GM23338 (cell line): ENCODE measurements at regions not wholly inside any gene's neighbourhood (a gene's known extent, or its start where the extent isn't known, plus 50 kb on each side); places are given as distances from the start of the nearest gene placed in this dataset.

Source experiments
- ATAC-seq: fragments of 200-7000 bp; cut with Tn5 transposase; 3 replicates; pipeline ENCODE4 v1.9.1; 2020
- DNase-seq: peaks from one replicate; pipeline ENCODE4 v3.0.0-alpha.2; 2015; ENCODE audit warnings: low spot score
- H2AFZ ChIP-seq: fragments of 200-600 bp; sonication (generic); 2 replicates; pipeline ENCODE4 v1.8.0; 2016; ENCODE audit warnings: antibody characterized with exemption, mild to moderate bottlenecking, moderate library complexity
- H3F3A ChIP-seq: fragments of 200-600 bp; sonication (generic); replicated peaks from 2 replicates; pipeline ENCODE4 v1.8.0; 2017; ENCODE audit warnings: antibody characterized with exemption, mixed run types, low read depth
- H3K27ac ChIP-seq: fragments of 200-600 bp; sonication (generic); 2 replicates; pipeline ENCODE4 v1.6.1; 2016; ENCODE audit warnings: low read depth
- H3K27me3 ChIP-seq: fragments of 200-600 bp; sonication (generic); 2 replicates; pipeline ENCODE4 v1.8.0; 2016; ENCODE audit warnings: mild to moderate bottlenecking, mixed run types, moderate library complexity; ENCODE audit not compliant: insufficient read depth
- H3K36me3 ChIP-seq: fragments of 200-600 bp; sonication (generic); 2 replicates; pipeline ENCODE4 v1.8.0; 2016; ENCODE audit warnings: mild to moderate bottlenecking; ENCODE audit not compliant: insufficient read depth
- H3K4me1 ChIP-seq: fragments of 200-600 bp; sonication (generic); 2 replicates; pipeline ENCODE4 v1.8.0; 2016; ENCODE audit warnings: mild to moderate bottlenecking, moderate library complexity; ENCODE audit not compliant: insufficient read depth
- H3K4me2 ChIP-seq: fragments of 200-600 bp; sonication (generic); 2 replicates; pipeline ENCODE4 v1.7.1; 2017; ENCODE audit warnings: mixed run types
- H3K4me3 ChIP-seq: fragments of 200-600 bp; sonication (generic); 2 replicates; pipeline ENCODE4 v1.6.1; 2016; ENCODE audit warnings: mixed run types
- H3K79me2 ChIP-seq: fragments of 200-600 bp; sonication (generic); replicated peaks from 2 replicates; pipeline ENCODE4 v1.8.0; 2017; ENCODE audit warnings: mild to moderate bottlenecking; ENCODE audit not compliant: insufficient read depth
- H3K9me2 ChIP-seq: fragments of 200-600 bp; sonication (generic); 2 replicates; pipeline ENCODE4 v1.8.0; 2017; ENCODE audit not compliant: insufficient read depth
- H4K20me1 ChIP-seq: fragments of 200-600 bp; sonication (generic); replicated peaks from 2 replicates; pipeline ENCODE4 v1.8.0; 2017; ENCODE audit warnings: mild to moderate bottlenecking; ENCODE audit not compliant: insufficient read depth
- H3K27ac Mint-ChIP-seq: 2 replicates; pipeline ENCODE4 v1.8.0; 2020; ENCODE audit warnings: inconsistent platforms, mild to moderate bottlenecking, moderate library complexity, mixed read lengths
- H3K27me3 Mint-ChIP-seq: 3 replicates; pipeline ENCODE4 v1.8.0; 2022; ENCODE audit warnings: low read depth, mild to moderate bottlenecking, moderate library complexity, mixed read lengths, inconsistent platforms; ENCODE audit not compliant: insufficient read depth, poor library complexity
- H3K36me3 Mint-ChIP-seq: 3 replicates; pipeline ENCODE4 v1.8.0; 2021; ENCODE audit warnings: low read depth, mild to moderate bottlenecking, inconsistent platforms, moderate library complexity, mixed read lengths
- H3K4me1 Mint-ChIP-seq: 3 replicates; pipeline ENCODE4 v1.8.0; 2020; ENCODE audit warnings: mild to moderate bottlenecking, inconsistent platforms, mixed read lengths
- H3K4me3 Mint-ChIP-seq: 3 replicates; pipeline ENCODE4 v1.8.0; 2021; ENCODE audit warnings: moderate library complexity, mild to moderate bottlenecking, inconsistent platforms, mixed read lengths
- H3K9me3 Mint-ChIP-seq: 3 replicates; pipeline ENCODE4 v1.8.0; 2020; ENCODE audit warnings: moderate library complexity, mild to moderate bottlenecking, inconsistent platforms, mixed read lengths
- CREB1 ChIP-seq: fragments of 250-450 bp; sonication (Bioruptor Pico); IDR thresholded peaks from 2 replicates; pipeline ENCODE4 v1.5.0; 2020; ENCODE audit warnings: low read depth, mild to moderate bottlenecking, moderate library complexity
- CTCF ChIP-seq, 2 experiments: fragments of 200-600 bp in 1 of 2; sonication (generic) in 1 of 2; conservative IDR thresholded peaks; 2 replicates each; pipeline versions ENCODE4 v1.5.1 to v1.6.1; 2016 to 2017; ENCODE audit warnings: antibody characterized with exemption in 2 of 2, low read depth in 2 of 2, mild to moderate bottlenecking in 2 of 2, moderate library complexity in 1 of 2
- ETS1 ChIP-seq: IDR thresholded peaks from 2 replicates; pipeline ENCODE4 v1.6.1; 2016; ENCODE audit warnings: antibody characterized with exemption
- EZH2 ChIP-seq: fragments of 200-600 bp; sonication (generic); IDR thresholded peaks from one replicate; pipeline ENCODE4 v1.8.0; 2017; ENCODE audit warnings: antibody characterized with exemption, mild to moderate bottlenecking, low read depth; ENCODE audit not compliant: unreplicated experiment
- EZH2phosphoT487 ChIP-seq: fragments of 200-600 bp; sonication (generic); IDR thresholded peaks from one replicate; pipeline ENCODE4 v1.8.1; 2018; ENCODE audit warnings: antibody characterized with exemption; ENCODE audit not compliant: unreplicated experiment
- JUNB ChIP-seq: IDR thresholded peaks from one replicate; pipeline ENCODE4 v1.6.1; 2016; ENCODE audit warnings: antibody characterized with exemption; ENCODE audit not compliant: unreplicated experiment
- NANOG ChIP-seq: IDR thresholded peaks from 2 replicates; pipeline ENCODE4 v1.6.1; 2016; ENCODE audit warnings: antibody characterized with exemption, borderline replicate concordance
- REST ChIP-seq: IDR thresholded peaks from one replicate; pipeline ENCODE4 v1.6.1; 2018; ENCODE audit warnings: antibody characterized with exemption; ENCODE audit not compliant: unreplicated experiment
- ZNF331 ChIP-seq: fragments of 250-450 bp; sonication (Bioruptor Pico); IDR thresholded peaks from 2 replicates; pipeline ENCODE4 v1.5.0; 2020; ENCODE audit warnings: low read depth, mild to moderate bottlenecking, moderate library complexity
- ZNF462 ChIP-seq: fragments of 250-450 bp; sonication (Bioruptor Pico); IDR thresholded peaks from 2 replicates; pipeline ENCODE4 v1.5.0; 2020; ENCODE audit warnings: mild to moderate bottlenecking, moderate library complexity

- Histone ChIP-seq H3K79me2 (no peaks in the 10 kb centered on the region), H3F3A (no peaks in the 10 kb centered on the region), H2AFZ (no peak overlapping the region), H3K27ac (no peak overlapping the region), H3K4me2 (no peak overlapping the region), H3K27me3 (no peaks in the 10 kb centered on the region), H3K4me1 (no peaks in the 10 kb centered on the region), H3K36me3 (no peaks in the 10 kb centered on the region), H3K9me2 (0 out of 2 replicates have a peak, but pooled peaks cover 4% of the 10 kb centered on the region), H3K4me3 (no peak overlapping the region), H4K20me1 (no peaks in the 10 kb centered on the region)
- Mint-ChIP-seq H3K9me3 (peaks cover 4% of the 10 kb centered on the region; the same call in 2 of the 3 replicates), H3K27ac (no peak overlapping the region), H3K4me1 (no peaks in the 10 kb centered on the region), H3K36me3 (no peaks in the 10 kb centered on the region), H3K27me3 (no peaks in the 10 kb centered on the region), H3K4me3 (no peak overlapping the region)
- no peak for TF ChIP-seq EZH2
- no peak for TF ChIP-seq EZH2phosphoT487
- TF ChIP-seq CREB1 = no peak
- no peak for TF ChIP-seq ZNF331
- no peak for TF ChIP-seq NANOG
- TF ChIP-seq CTCF (conservative IDR thresholded peaks at IDR 0.05; ENCODE audit: low read depth in 2 of 2) = no peak
- no peak for TF ChIP-seq ZNF462 (CRISPR knock-in tag)
- no peak for TF ChIP-seq JUNB
- no peak for TF ChIP-seq REST
- no peak for TF ChIP-seq ETS1
- no peak for ATAC-seq
- no peak for DNase-seq
Observed at GRCh38 chr1:213678348-213678747, 309.4 kb upstream of the PROX1 start.
